ENCODE measurements at regions not wholly inside any gene's neighbourhood (a gene's known extent, or its start where the extent isn't known, plus 50 kb on each side); places are given as distances from the start of the nearest gene placed in this dataset.

- DNase-seq, result no peak
Observed at GRCh38 chr17:73820686-73821448, 176.6 kb upstream of the SDK2 start.

DNA sequence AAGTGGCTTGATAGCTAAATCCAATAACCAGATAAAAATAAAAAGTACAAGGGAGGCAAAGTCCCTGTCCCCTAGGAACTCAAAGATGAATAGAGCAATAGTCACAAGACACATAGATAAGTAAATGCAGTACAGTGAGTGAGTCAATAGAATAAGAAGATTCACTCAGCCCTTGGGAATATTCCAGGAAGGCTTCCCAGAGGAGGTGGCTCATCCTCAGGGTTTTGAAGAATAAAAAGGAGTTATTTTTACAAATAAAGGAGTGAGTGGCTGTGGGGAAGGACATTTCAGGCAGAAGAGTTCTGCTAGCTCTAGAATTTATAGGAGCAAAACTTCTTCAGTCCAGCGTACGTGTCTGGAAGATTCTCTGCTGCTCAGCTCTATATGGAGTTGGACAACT is 177.4 kb upstream of the SDK2 start:
- no peak for DNase-seq

DNA sequence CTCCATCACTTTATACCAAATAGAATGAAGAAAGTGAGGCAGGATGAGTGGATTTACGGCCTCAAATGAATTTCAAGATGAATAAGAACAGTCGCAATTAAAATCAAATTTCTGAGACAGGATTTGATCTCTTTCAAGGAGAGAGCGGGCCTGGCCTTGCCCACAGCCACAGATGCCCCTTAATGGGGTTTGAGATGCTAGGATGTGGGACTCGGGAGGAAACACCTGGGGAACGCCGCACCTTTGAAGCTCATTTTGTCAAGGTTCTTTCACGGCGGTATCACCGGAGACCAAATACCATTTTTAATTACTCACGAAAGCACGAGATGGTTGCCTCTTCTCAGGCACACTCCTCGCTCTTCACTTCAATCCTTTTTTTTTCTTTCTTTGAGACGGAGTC is 178.1 kb upstream of the SDK2 start:
- no peak for DNase-seq

GRCh38 chr17:73823684-73824083 is 179.4 kb upstream of the SDK2 start:
- DNase-seq, result no peak

DNA sequence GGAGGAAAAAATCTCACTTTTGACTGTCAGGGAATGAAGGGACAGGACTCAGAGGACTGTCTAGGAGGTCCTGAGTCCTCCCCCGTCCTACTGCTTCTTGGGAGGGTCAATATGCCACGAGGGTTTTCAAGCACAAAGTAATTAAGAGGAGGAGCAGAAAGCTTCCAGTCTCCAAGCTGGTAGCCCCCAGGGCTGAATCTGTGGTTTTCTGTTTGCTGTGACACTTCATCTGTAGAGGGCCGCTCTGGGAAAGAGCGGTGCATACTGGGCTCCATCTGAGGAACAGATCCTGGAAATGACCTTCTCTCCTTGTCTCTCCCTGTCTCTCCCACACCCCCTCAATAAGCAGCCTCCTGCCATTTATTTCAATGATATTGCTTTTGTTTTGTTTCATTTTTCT is 180.1 kb upstream of the SDK2 start:
- no peak for DNase-seq

GRCh38 chr17:73826181-73826871 is 182.1 kb upstream of the SDK2 start:
- DNase-seq, result no peak

DNA sequence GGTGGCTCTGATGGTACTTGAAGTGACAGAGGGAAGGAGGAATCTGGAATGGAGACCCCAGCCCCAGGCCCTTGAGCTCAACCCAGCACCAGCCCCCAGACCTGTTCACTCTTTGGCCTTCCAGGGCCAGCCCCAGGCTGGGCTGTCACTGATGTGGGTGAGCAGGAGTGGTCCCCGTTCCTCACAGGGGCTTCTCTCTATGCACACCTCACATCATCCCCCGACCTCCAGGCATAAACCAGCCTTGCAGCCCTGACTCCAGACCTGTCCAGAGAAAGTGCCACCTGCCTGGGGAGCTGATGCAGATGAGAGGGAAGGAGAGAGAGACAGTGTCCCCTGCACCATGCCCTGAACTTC is 182.6 kb upstream of the SDK2 start:
- DNase-seq, result no peak

DNA sequence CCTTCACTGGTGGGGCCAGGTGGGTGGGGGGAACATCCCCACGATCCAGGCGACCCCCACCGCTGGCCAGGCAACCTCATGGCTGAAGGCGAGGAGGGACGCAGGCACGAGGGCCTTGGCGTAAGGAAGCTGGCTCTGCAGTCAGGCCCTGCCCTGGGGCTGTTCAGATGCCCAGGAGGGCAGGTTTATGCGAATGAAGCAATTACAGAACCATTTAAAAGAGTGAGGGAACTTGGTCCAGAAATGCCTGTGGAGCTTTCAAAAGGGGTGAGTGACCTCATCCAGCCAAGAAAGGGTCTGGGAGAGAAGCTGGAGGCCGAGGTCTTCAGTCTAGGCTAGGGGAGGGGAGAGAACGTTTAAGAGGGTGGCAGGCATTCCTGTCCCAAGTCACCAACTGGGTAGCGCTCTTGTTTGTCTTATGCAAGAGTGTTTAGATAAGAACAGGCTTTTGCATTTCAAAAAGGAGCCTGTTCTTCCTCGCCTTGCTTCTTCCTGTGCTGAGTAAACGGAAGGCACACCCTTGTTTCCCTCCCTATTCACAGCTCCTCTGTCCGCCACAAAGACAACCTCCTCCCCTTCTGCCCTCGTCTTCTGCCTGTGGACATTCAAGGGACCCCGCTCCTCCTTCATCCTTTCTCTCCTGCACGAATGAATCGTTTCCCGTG is 183.5 kb upstream of the SDK2 start:
- DNase-seq, result no peak

- no peak for DNase-seq
Observed at GRCh38 chr17:73829676-73830280, 185.5 kb upstream of the SDK2 start.

DNA sequence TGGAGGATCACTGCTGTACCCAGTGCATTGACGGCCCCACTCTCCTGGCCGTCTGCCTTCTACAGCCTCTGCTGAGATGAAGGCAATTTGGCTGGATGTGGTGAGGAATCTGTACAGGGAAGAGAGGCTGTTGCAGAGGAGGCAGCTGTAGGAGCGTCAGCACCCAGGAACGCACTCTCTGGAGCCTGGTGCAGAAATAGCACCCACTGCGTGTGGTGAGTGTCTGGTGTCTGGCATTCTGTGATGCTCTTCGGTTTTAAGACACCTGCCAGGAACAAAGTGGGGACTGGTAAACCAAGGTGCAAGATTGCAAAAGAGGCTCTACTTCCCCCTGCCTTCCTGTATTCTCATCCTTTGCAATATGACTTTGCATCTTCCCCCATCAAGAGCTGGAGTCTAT is 187.5 kb upstream of the SDK2 start:
- DNase-seq, result no peak

DNA sequence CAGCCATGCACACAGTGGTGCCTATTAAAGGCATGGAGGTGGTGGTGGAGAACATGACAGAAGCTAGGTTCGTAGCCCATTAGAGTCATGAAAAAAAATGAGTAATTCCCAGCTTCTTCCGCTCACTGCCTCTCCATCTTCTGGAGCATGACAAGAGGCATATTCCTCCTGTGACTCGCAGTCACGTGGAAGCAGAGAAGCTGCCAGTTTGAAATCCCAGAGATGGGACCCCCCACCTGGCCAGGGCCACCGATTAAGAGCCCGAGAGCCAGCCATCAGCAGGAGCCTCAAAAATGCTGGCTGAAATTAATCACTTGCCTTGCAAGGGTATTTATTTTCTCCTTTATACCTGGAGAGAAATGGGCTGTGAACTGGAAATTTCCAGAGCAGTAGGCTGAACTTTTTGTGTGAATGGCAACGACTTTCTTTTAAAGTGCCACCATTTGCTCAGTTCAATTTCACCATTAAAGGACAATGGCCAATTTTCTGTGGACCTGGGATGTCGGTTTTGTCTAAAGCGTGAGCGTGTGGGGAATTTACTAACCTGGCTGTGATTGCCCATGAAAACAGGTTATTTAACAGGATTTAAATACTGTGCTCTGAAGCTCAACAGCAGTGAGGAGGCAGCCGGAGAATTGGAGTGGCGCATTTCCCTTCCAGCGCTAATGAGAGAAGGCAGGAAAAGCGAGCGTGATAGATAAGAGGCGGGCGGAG is 189.7 kb upstream of the SDK2 start:
- no peak for DNase-seq

DNA sequence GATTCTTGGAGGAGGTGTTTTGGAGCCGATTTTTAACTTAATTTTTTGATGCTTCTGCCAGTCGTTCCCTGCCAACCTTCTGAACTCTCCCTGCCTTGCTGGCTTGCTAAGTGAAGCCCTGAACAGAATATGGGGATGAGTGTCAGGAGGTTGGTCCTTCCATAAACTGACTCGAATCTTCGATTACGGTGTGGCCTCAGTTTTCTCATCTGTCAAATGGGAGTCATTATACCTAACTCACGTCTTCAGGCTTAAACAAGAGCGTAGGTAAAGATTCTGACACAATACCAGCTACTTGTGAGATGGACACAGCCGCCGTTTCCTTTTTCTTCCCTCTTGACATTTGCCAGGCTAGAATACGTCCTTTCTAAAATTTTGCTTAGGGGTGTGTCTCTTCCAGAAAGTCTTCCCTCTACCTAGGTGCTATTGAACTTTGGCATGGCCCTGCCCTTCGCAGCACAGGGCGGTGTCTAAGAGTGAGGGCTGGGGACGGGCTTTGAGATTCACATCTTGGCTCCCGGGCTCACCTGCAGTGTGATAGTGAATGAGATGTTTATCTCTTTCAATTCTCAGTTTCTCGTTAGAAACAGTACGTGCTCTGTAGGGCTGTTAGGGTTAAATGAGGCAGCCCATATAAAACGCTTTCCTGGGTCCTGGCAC is 190.6 kb upstream of the SDK2 start:
- no peak for DNase-seq

GRCh38 chr17:73835605-73836004 is 191.4 kb upstream of the SDK2 start:
- no peak for DNase-seq

DNA sequence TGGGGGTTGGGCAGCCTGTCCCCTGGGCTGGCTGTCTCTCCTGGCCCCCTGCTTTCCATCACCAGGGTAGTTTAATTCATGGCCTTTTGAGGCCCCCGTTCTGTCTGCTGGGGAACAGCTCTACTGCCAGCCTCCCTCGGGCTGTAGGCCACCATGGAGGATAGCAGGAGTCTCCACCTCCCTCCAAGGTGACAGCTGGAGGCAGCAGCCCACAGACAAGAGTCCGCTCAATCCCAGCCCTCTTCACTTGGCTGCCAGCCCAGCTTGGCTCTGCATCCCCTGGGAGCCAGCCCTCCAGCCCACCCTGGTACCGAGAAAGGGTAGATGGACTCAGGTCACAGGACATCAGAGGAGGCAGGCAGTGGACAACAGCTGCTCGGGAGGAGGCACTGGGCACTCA is 194.6 kb upstream of the SDK2 start:
- no peak for DNase-seq

DNA sequence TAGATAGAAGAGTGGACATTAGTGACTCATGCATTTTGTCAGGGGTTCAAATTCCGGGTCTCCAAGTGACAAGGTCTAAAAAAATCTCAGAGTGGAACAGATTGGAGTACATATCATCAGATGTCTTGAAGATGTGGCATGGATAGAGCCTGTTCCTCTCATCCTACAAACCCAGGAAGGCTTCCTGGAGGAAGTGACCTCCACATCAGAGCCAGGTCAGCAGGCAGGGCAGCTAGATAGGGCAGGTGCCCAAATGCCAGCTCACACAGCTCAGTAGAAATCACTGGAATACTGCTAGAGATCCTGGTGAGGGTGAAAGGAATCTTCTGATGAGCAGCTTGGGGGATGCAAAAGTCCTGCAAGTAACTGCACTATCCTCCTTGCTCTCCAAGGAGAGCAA is 196.6 kb upstream of the SDK2 start:
- DNase-seq, result no peak

DNA sequence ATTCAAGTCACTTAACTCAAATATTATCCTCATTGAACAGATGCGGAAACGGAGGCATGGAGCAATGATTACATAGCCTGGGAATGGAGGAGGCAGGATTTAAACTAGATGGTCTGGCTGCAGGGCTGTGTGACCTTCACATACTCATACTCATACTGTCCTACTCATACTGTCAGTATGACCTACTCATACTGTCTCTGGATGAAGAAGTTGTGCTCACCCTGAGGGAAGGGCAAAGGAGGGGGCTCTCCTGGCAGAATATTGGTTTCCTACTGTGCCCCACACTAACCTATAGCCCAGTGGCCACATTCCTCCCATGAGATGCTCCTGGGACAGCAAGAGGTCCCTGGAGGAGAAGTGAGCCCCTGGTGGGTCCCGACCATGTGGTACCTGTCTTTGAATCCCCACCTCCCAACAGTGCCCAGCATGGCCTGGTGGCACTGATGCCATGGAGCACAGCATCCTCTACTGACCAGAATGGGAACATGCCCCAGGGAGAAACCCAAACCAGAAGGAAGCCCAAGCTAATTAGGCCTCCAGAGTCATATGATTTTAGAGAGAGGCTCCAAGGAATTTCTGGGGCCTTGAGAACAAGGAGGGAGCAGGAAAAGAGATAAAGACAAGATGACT is 197.3 kb upstream of the SDK2 start:
- peak; percentile 16 for DNase-seq

- no peak for DNase-seq
Observed at GRCh38 chr17:73847952-73848351, 203.7 kb upstream of the SDK2 start.

DNA sequence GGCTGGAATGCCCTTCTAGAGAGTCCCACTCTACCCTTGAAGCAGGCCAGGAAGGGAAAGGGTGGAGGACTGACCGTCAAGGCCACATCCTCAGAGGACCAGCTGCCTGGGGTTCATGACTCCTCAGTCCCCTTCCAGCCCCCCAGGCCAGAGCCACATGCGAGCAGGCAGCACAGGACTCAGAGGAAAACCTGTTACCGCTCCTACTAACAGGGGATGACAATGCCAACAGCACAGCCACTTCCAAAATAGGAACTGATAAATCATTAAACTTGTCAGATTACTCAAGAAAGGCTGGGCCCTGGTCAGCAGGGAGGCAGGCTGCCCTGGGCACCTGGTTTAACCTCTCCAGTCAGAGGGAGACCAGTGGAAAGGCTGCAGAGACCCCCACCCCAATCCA is 206.2 kb upstream of the SDK2 start:
- DNase-seq, result peak; percentile 2

DNA sequence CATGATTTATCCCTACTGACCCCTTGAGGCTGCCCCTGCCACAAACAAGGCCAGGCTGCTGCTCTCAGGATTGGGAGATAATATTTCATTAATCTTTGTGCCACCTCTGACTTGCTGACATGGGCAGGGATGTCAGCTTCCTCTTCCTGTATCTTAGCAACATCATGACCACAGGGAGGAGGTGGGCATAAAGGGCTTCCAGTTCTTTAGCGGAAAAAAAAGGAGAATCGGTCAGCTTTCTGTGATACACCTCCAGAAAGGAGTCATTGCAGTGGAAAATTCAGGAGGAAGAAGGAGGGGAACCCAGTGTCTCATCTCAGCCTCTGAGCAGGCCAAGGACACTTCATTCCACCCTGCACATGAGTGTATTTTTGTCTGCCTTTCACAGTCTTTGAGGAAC is 206.8 kb upstream of the SDK2 start:
- DNase-seq, result peak; percentile 28

- DNase-seq, result no peak
Observed at GRCh38 chr17:73851921-73852320, 207.7 kb upstream of the SDK2 start.

- no peak for DNase-seq
Observed at GRCh38 chr17:73855720-73856333, 211.6 kb upstream of the SDK2 start.

GRCh38 chr17:73856556-73856955 is 212.3 kb upstream of the SDK2 start:
- DNase-seq, result no peak
